ENCODE measurements at regions not wholly inside any gene's neighbourhood (a gene's known extent, or its start where the extent isn't known, plus 50 kb on each side); places are given as distances from the start of the nearest gene placed in this dataset.

DNA sequence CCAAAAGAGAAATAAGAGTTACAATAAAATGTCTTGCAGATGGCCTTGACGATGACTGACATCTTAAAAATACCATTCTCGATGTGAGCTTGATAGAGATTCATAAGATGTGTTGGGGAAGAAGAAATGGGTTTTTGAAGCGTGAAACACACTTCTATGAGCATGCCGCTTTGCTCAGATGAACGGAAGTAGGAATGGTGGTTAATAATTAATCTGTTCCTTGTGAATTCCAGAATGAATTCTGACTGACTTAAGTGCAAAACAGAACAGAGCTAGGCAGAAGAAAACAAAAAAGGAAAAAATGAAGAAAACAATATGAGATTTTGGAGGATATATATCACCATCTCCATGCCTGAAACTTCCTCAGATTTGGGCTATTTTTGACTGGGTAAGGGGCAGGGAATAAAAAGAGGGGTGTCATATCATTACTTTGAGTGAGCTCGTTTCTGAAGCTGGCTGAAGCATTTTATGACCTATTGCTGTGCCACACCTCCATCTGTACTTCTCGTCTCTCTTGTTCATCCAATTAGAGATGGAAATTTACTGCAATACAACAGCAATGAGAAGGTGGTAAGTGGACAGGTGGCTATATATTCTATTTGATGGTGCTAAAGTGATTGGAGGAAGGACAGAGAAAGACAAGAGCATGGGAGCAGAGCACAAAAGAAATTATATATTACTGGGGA is 1152.0 kb upstream of the CDH8 start:
- H2BK5ac ChIP-seq (ENCODE audit: insufficient read length, low read length) = no peak overlapping the region
- no peak overlapping the region for H3K4me2 ChIP-seq (ENCODE audit: insufficient read depth, insufficient read length, low read length)
- Mint-ChIP-seq H3K4me3 (no peak overlapping the region), H3K36me3 (ENCODE audit: insufficient read depth in 1 of 3, low read depth in 3 of 3) (no peaks in the 10 kb centered on the region), H3K4me1 (peaks cover 14 to 15% of the 10 kb centered on the region in 2 experiments), H3K9me3 (no peaks in the 10 kb centered on the region), H3K27me3 (ENCODE audit: low read depth) (no peaks in the 10 kb centered on the region), H3K27ac (no peak overlapping the region)
- H3K56ac ChIP-seq (ENCODE audit: insufficient read length, low read depth, low read length) = no peak overlapping the region
- no CpG with 5 or more reads among the region's 7 CpGs for WGBS (ENCODE audit: extremely low coverage, insufficient read length, low lambda C conversion rate)
- H3K23ac ChIP-seq (ENCODE audit: insufficient read length, low read depth, low read length) = no peak overlapping the region
- H3K79me2 ChIP-seq (ENCODE audit: insufficient read depth, low read length) = no peaks in the 10 kb centered on the region
- H3K9ac ChIP-seq (ENCODE audit: extremely low read depth, insufficient read length, low read length) = no peak overlapping the region
- no peak overlapping the region for H4K8ac ChIP-seq (replicated peaks; ENCODE audit: insufficient read length, low read depth, low read length)
- H3K27ac ChIP-seq (ENCODE audit: insufficient read length, low read depth, low read length) = no peak overlapping the region
- no peak overlapping the region for H2AK5ac ChIP-seq (ENCODE audit: insufficient read length, low read length)
- H3K79me1 ChIP-seq (ENCODE audit: insufficient read depth, low read depth, low read length, poor library complexity, severe bottlenecking) = no peaks in the 10 kb centered on the region
- no peak overlapping the region for H3K18ac ChIP-seq (ENCODE audit: insufficient read length, low read depth, low read length)
- no peak overlapping the region for H2BK12ac ChIP-seq (ENCODE audit: insufficient read length, low read depth, low read length)
- H3K4ac ChIP-seq (ENCODE audit: low read depth, low read length) = no peak overlapping the region
- H3K23me2 ChIP-seq (ENCODE audit: insufficient read length, low read depth, low read length, poor library complexity, severe bottlenecking) = no peaks in the 10 kb centered on the region
- no peaks in the 10 kb centered on the region for H4K20me1 ChIP-seq (ENCODE audit: control insufficient read depth, insufficient read depth, insufficient read length)
- no peaks in the 10 kb centered on the region for H3K9me3 ChIP-seq (ENCODE audit: control insufficient read depth, low read depth, low read length)
- no peak for DNase-seq
- H3T11ph ChIP-seq (ENCODE audit: low read length) = no peak overlapping the region
- H2BK15ac ChIP-seq (ENCODE audit: low read depth, low read length) = no peak overlapping the region
- H3K27me3 ChIP-seq (ENCODE audit: insufficient read depth, low read length) = no peaks in the 10 kb centered on the region
- no peaks in the 10 kb centered on the region for H3K4me1 ChIP-seq (ENCODE audit: insufficient read depth, low read length)
- H2BK120ac ChIP-seq (ENCODE audit: low read depth, low read length, poor library complexity, severe bottlenecking) = no peak overlapping the region
- H3K14ac ChIP-seq (ENCODE audit: insufficient read depth, low read length) = no peak overlapping the region
- H4K5ac ChIP-seq (ENCODE audit: insufficient read length, low read depth, low read length) = no peak overlapping the region
- H2BK20ac ChIP-seq (ENCODE audit: low read depth, low read length, poor library complexity, severe bottlenecking) = no peak overlapping the region
- H2AFZ ChIP-seq (ENCODE audit: low read length) = no peak overlapping the region
- TF ChIP-seq, protein P1, sequence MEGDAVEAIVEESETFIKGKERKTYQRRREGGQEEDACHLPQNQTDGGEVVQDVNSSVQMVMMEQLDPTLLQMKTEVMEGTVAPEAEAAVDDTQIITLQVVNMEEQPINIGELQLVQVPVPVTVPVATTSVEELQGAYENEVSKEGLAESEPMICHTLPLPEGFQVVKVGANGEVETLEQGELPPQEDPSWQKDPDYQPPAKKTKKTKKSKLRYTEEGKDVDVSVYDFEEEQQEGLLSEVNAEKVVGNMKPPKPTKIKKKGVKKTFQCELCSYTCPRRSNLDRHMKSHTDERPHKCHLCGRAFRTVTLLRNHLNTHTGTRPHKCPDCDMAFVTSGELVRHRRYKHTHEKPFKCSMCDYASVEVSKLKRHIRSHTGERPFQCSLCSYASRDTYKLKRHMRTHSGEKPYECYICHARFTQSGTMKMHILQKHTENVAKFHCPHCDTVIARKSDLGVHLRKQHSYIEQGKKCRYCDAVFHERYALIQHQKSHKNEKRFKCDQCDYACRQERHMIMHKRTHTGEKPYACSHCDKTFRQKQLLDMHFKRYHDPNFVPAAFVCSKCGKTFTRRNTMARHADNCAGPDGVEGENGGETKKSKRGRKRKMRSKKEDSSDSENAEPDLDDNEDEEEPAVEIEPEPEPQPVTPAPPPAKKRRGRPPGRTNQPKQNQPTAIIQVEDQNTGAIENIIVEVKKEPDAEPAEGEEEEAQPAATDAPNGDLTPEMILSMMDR (conservative IDR thresholded peaks at IDR 0.05) = no peak
- H4K91ac ChIP-seq (ENCODE audit: insufficient read length, low read depth, low read length) = no peak overlapping the region

Measured in H9 (cell line).